ENCODE measurements at regions not wholly inside any gene's neighbourhood (a gene's known extent, or its start where the extent isn't known, plus 50 kb on each side); places are given as distances from the start of the nearest gene placed in this dataset.

GRCh38 chr22:48672387-48672786, 1155.3 kb downstream of the BRD1 start:
- no peak for DNase-seq (ENCODE audit: low read depth)

- no peak for DNase-seq (ENCODE audit: low read depth)
These were observed 1156.9 kb downstream of the BRD1 start for GRCh38 chr22:48670731-48671130.

GRCh38 chr22:48669986-48670716, 1157.5 kb downstream of the BRD1 start:
- no peak for DNase-seq (ENCODE audit: low read depth)

- no peak for DNase-seq (ENCODE audit: low read depth)
These were observed 1158.4 kb downstream of the BRD1 start for GRCh38 chr22:48669226-48669625.

GRCh38 chr22:48667289-48667688, 1160.4 kb downstream of the BRD1 start:
- no peak for DNase-seq (ENCODE audit: low read depth)

GRCh38 chr22:48666620-48667019, 1161.1 kb downstream of the BRD1 start:
- no peak for DNase-seq (ENCODE audit: low read depth)

GRCh38 chr22:48665311-48665995, 1162.2 kb downstream of the BRD1 start:
- DNase-seq (ENCODE audit: low read depth): no peak

GRCh38 chr22:48664586-48664985, 1163.1 kb downstream of the BRD1 start:
- DNase-seq (ENCODE audit: low read depth): no peak

GRCh38 chr22:48663297-48663696, 1164.4 kb downstream of the BRD1 start:
- no peak for DNase-seq (ENCODE audit: low read depth)

GRCh38 chr22:48662476-48663135, 1165.1 kb downstream of the BRD1 start:
- no peak for DNase-seq (ENCODE audit: low read depth)

GRCh38 chr22:48661984-48662383, 1165.7 kb downstream of the BRD1 start:
- DNase-seq (ENCODE audit: low read depth): no peak

- no peak for DNase-seq (ENCODE audit: low read depth)
These were observed 1166.6 kb downstream of the BRD1 start for GRCh38 chr22:48660790-48661740.

GRCh38 chr22:48660104-48660789, 1167.4 kb downstream of the BRD1 start:
- no peak for DNase-seq (ENCODE audit: low read depth)

GRCh38 chr22:48659404-48659996, 1168.2 kb downstream of the BRD1 start:
- DNase-seq (ENCODE audit: low read depth): no peak

GRCh38 chr22:48658871-48659270, 1168.8 kb downstream of the BRD1 start:
- no peak for DNase-seq (ENCODE audit: low read depth)

- DNase-seq (ENCODE audit: low read depth): no peak
These were observed 1169.4 kb downstream of the BRD1 start for GRCh38 chr22:48658246-48658645.

- no peak for DNase-seq (ENCODE audit: low read depth)
These were observed 1173.2 kb downstream of the BRD1 start for GRCh38 chr22:48654492-48654891.

- DNase-seq (ENCODE audit: low read depth): no peak
These were observed 1173.7 kb downstream of the BRD1 start for GRCh38 chr22:48653929-48654328.

GRCh38 chr22:48653306-48653705, 1174.4 kb downstream of the BRD1 start:
- no peak for DNase-seq (ENCODE audit: low read depth)

GRCh38 chr22:48652796-48653195, 1174.9 kb downstream of the BRD1 start:
- DNase-seq (ENCODE audit: low read depth): no peak

- DNase-seq (ENCODE audit: low read depth): no peak
These were observed 1175.6 kb downstream of the BRD1 start for GRCh38 chr22:48651981-48652538.
